Activated T-cell treated with anti-CD3 and anti-CD28 coated beads, Interleukin-2, amount 50 U/mL, for 72 hours (primary cell): ENCODE measurements at regions not wholly inside any gene's neighbourhood (a gene's known extent, or its start where the extent isn't known, plus 50 kb on each side); places are given as distances from the start of the nearest gene placed in this dataset.

Experiments used
- ATAC-seq, 2 donors: fragments of 150-1000 bp; cut with Tn5 transposase; replicated peaks in 1 of 2; 2 replicates each; pipeline ENCODE4 v1.10.0; 2021; ENCODE audit warnings: moderate library complexity in 2 of 2, mild to moderate bottlenecking in 1 of 2
- DNase-seq, 2 donors: peaks; one replicate each; pipeline ENCODE4 v3.0.0; 2021 to 2022; ENCODE audit warnings: mixed read lengths in 1 of 2
- H3K27ac Mint-ChIP-seq: one replicate; pipeline ENCODE4 v1.8.0; 2022; ENCODE audit warnings: mild to moderate bottlenecking, moderate library complexity, mixed read lengths
- H3K27me3 Mint-ChIP-seq: one replicate; pipeline ENCODE4 v1.8.0; 2022; ENCODE audit warnings: low read depth, mixed read lengths
- H3K36me3 Mint-ChIP-seq, 2 donors: one replicate each; pipeline ENCODE4 v1.8.0; 2022; ENCODE audit warnings: mixed read lengths in 2 of 2, mild to moderate bottlenecking in 1 of 2; ENCODE audit not compliant: insufficient read depth in 2 of 2
- H3K4me1 Mint-ChIP-seq: one replicate; pipeline ENCODE4 v1.8.0; 2022; ENCODE audit warnings: low read depth, mixed read lengths
- H3K4me3 Mint-ChIP-seq, 2 donors: one replicate each; pipeline ENCODE4 v1.8.0; 2022; ENCODE audit warnings: mild to moderate bottlenecking in 2 of 2, mixed read lengths in 2 of 2, moderate library complexity in 2 of 2
- H3K9me3 Mint-ChIP-seq, 2 donors: one replicate each; pipeline ENCODE4 v1.8.0; 2022; ENCODE audit warnings: mixed read lengths in 2 of 2

- peaks cover 5 to 18% of the 10 kb centered on the region in 2 donors for H3K9me3 Mint-ChIP-seq
- H3K4me3 Mint-ChIP-seq, result no peak overlapping the region
- no peak for ATAC-seq
- H3K27ac Mint-ChIP-seq, result no peak overlapping the region
- no peaks in the 10 kb centered on the region for H3K36me3 Mint-ChIP-seq
- H3K27me3 Mint-ChIP-seq, result no peaks in the 10 kb centered on the region
- H3K4me1 Mint-ChIP-seq, result no peaks in the 10 kb centered on the region
- DNase-seq, result no peak
Observed at GRCh38 chr9:106707291-106707690, 155.7 kb upstream of the ZNF462 start.

GRCh38 chr9:106707738-106708474 is 155.1 kb upstream of the ZNF462 start:
- no peaks in the 10 kb centered on the region for H3K36me3 Mint-ChIP-seq
- no peak overlapping the region for H3K27ac Mint-ChIP-seq
- no peaks in the 10 kb centered on the region for H3K4me1 Mint-ChIP-seq
- peaks cover 3 to 12% of the 10 kb centered on the region in 2 donors for H3K9me3 Mint-ChIP-seq
- no peak overlapping the region for H3K4me3 Mint-ChIP-seq
- DNase-seq (no peak), ATAC-seq (no peak)
- no peaks in the 10 kb centered on the region for H3K27me3 Mint-ChIP-seq

GRCh38 chr9:106708475-106709146 is 154.4 kb upstream of the ZNF462 start:
- Mint-ChIP-seq H3K9me3 (peaks cover 6 to 13% of the 10 kb centered on the region in 2 donors), H3K36me3 (no peaks in the 10 kb centered on the region), H3K4me1 (no peaks in the 10 kb centered on the region), H3K27me3 (no peaks in the 10 kb centered on the region), H3K4me3 (no peak overlapping the region), H3K27ac (no peak overlapping the region)
- ATAC-seq (no peak), DNase-seq (no peak)

GRCh38 chr9:106712279-106712678 is 150.7 kb upstream of the ZNF462 start:
- no peaks in the 10 kb centered on the region for H3K27me3 Mint-ChIP-seq
- DNase-seq, result no peak

GRCh38 chr9:106713206-106713605 is 149.8 kb upstream of the ZNF462 start:
- no peaks in the 10 kb centered on the region for H3K4me1 Mint-ChIP-seq

More at GRCh38 chr9:106712279-106712678, 150.7 kb upstream of the ZNF462 start:
- ATAC-seq, result no peak
- Mint-ChIP-seq H3K4me1 (no peaks in the 10 kb centered on the region), H3K27ac (no peak overlapping the region), H3K4me3 (no peak overlapping the region), H3K9me3 (peaks cover 3 to 5% of the 10 kb centered on the region in 2 donors), H3K36me3 (no peaks in the 10 kb centered on the region)

GRCh38 chr9:106716820-106717219 is 146.1 kb upstream of the ZNF462 start:
- no peak for ATAC-seq
- H3K4me3 Mint-ChIP-seq, result no peak overlapping the region
- no peak overlapping the region for H3K27ac Mint-ChIP-seq
- H3K9me3 Mint-ChIP-seq, result peaks cover 3 to 7% of the 10 kb centered on the region in 2 donors
- no peak for DNase-seq
- H3K36me3 Mint-ChIP-seq, result no peaks in the 10 kb centered on the region
- no peaks in the 10 kb centered on the region for H3K27me3 Mint-ChIP-seq
- no peaks in the 10 kb centered on the region for H3K4me1 Mint-ChIP-seq

More at GRCh38 chr9:106713206-106713605, 149.8 kb upstream of the ZNF462 start:
- Mint-ChIP-seq H3K27ac (no peak overlapping the region), H3K27me3 (no peaks in the 10 kb centered on the region), H3K9me3 (peaks cover 3 to 5% of the 10 kb centered on the region in 2 donors), H3K36me3 (no peaks in the 10 kb centered on the region), H3K4me3 (no peak overlapping the region)
- ATAC-seq (no peak), DNase-seq (no peak)

GRCh38 chr9:106717686-106718085 is 145.3 kb upstream of the ZNF462 start:
- no peaks in the 10 kb centered on the region for H3K27me3 Mint-ChIP-seq
- H3K9me3 Mint-ChIP-seq, result peaks cover 3 to 9% of the 10 kb centered on the region in 2 donors
- no peak for ATAC-seq
- no peak for DNase-seq
- H3K36me3 Mint-ChIP-seq, result no peaks in the 10 kb centered on the region
- no peaks in the 10 kb centered on the region for H3K4me1 Mint-ChIP-seq
- no peak overlapping the region for H3K4me3 Mint-ChIP-seq
- no peak overlapping the region for H3K27ac Mint-ChIP-seq

- H3K27me3 Mint-ChIP-seq, result no peaks in the 10 kb centered on the region
- DNase-seq (no peak), ATAC-seq (no peak)
- no peaks in the 10 kb centered on the region for H3K36me3 Mint-ChIP-seq
- peaks cover 0 to 7% of the 10 kb centered on the region in 2 donors for H3K9me3 Mint-ChIP-seq
- no peaks in the 10 kb centered on the region for H3K4me1 Mint-ChIP-seq
- H3K4me3 Mint-ChIP-seq, result no peak overlapping the region
- H3K27ac Mint-ChIP-seq, result no peak overlapping the region
Observed at GRCh38 chr9:106718936-106719335, 144.0 kb upstream of the ZNF462 start.

- Mint-ChIP-seq H3K4me3 (no peak overlapping the region), H3K9me3 (peaks cover 0 to 9% of the 10 kb centered on the region in 2 donors), H3K36me3 (no peaks in the 10 kb centered on the region), H3K27ac (no peak overlapping the region), H3K4me1 (no peaks in the 10 kb centered on the region), H3K27me3 (no peaks in the 10 kb centered on the region)
- ATAC-seq (no peak), DNase-seq (no peak)
Observed at GRCh38 chr9:106722051-106722753, 140.8 kb upstream of the ZNF462 start.

- H3K27ac Mint-ChIP-seq, result no peak overlapping the region
Observed at GRCh38 chr9:106723926-106724325, 139.0 kb upstream of the ZNF462 start.

GRCh38 chr9:106724566-106724965 is 138.4 kb upstream of the ZNF462 start:
- DNase-seq (no peak), ATAC-seq (no peak)
- Mint-ChIP-seq H3K4me1 (no peaks in the 10 kb centered on the region), H3K9me3 (peaks cover 0 to 6% of the 10 kb centered on the region in 2 donors), H3K27me3 (no peaks in the 10 kb centered on the region), H3K36me3 (no peaks in the 10 kb centered on the region), H3K27ac (no peak overlapping the region), H3K4me3 (no peak overlapping the region)

More at GRCh38 chr9:106723926-106724325, 139.0 kb upstream of the ZNF462 start:
- Mint-ChIP-seq H3K4me3 (no peak overlapping the region), H3K36me3 (no peaks in the 10 kb centered on the region), H3K4me1 (no peaks in the 10 kb centered on the region), H3K27me3 (no peaks in the 10 kb centered on the region), H3K9me3 (peaks cover 0 to 9% of the 10 kb centered on the region in 2 donors)
- no peak for ATAC-seq
- no peak for DNase-seq

GRCh38 chr9:106726070-106726815 is 136.7 kb upstream of the ZNF462 start:
- ATAC-seq, result no peak
- Mint-ChIP-seq H3K36me3 (no peaks in the 10 kb centered on the region), H3K9me3 (peaks cover 0 to 8% of the 10 kb centered on the region in 2 donors), H3K27me3 (no peaks in the 10 kb centered on the region), H3K27ac (no peak overlapping the region), H3K4me3 (no peak overlapping the region), H3K4me1 (no peaks in the 10 kb centered on the region)
- no peak for DNase-seq

- no peak overlapping the region for H3K4me3 Mint-ChIP-seq
- no peak for DNase-seq
- no peaks in the 10 kb centered on the region for H3K36me3 Mint-ChIP-seq
- ATAC-seq, result no peak
- no peak overlapping the region for H3K27ac Mint-ChIP-seq
- H3K4me1 Mint-ChIP-seq, result no peaks in the 10 kb centered on the region
- peaks cover 1 to 10% of the 10 kb centered on the region in 2 donors for H3K9me3 Mint-ChIP-seq
- H3K27me3 Mint-ChIP-seq, result no peaks in the 10 kb centered on the region
Observed at GRCh38 chr9:106727969-106728368, 135.0 kb upstream of the ZNF462 start.
